ENCODE measurements at regions not wholly inside any gene's neighbourhood (a gene's known extent, or its start where the extent isn't known, plus 50 kb on each side); places are given as distances from the start of the nearest gene placed in this dataset.

DNA sequence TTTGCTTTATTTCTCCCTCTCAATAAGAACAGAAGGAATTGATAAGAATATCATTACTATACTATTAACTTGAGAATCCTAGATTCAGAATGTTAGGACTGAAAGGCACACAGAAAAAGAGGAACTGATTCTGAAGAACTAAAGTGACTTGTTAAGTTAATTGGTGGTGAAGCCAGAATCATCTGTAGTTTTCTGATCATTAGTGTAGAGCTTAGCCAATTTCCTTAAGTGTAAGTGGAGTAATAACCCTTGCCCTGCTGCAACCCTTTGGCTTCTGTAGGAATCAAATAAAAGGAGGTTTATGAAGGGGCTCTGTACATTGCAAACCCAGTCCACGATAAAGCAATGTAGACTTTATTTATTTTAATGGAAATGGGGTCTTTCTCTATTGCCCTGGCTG, 1186.0 kb downstream of the SORCS3 start:
- Mint-ChIP-seq H3K27me3 (no peaks in the 10 kb centered on the region), H3K27ac (no peak overlapping the region), H3K4me3 (no peak overlapping the region), H3K9me3 (ENCODE audit: insufficient read depth) (peaks cover 2% of the 10 kb centered on the region), H3K4me1 (no peaks in the 10 kb centered on the region)
- Histone ChIP-seq H3K36me3 (replicated peaks in 1 of 2; ENCODE audit: control extremely low read depth in 1 of 2, control insufficient read depth in 1 of 2, extremely low read depth in 1 of 2, insufficient read depth in 2 of 2, low read length in 1 of 2) (no peaks in the 10 kb centered on the region), H3K9me3 (ENCODE audit: control extremely low read depth in 1 of 3, control insufficient read depth in 2 of 3, insufficient read depth in 1 of 3, low read length in 2 of 3) (no peaks in the 10 kb centered on the region), H3K9ac (ENCODE audit: low read length) (no peak overlapping the region), H3K4me2 (replicated peaks; ENCODE audit: low read depth, low read length, poor library complexity, severe bottlenecking) (no peak overlapping the region), H2AFZ (ENCODE audit: insufficient read depth, low read depth, low read length, poor library complexity, severe bottlenecking) (no peak overlapping the region), H3K79me2 (ENCODE audit: control insufficient read depth, insufficient read depth, low read length) (no peaks in the 10 kb centered on the region), H3K4me1 (ENCODE audit: control insufficient read depth in 2 of 2, insufficient read depth in 2 of 2, low read length in 2 of 2) (no peaks in the 10 kb centered on the region), H4K20me1 (ENCODE audit: control insufficient read depth, insufficient read depth, low read length, poor library complexity, severe bottlenecking) (no peaks in the 10 kb centered on the region), H3K27ac (ENCODE audit: low read length in 2 of 2) (no peak overlapping the region), H3K4me3 (ENCODE audit: control extremely low read depth in 1 of 5, extremely low read depth in 1 of 5, insufficient read depth in 1 of 5, low read depth in 2 of 5, low read length in 4 of 5) (no peak overlapping the region), H3K27me3 (replicated peaks in 1 of 4; ENCODE audit: control extremely low read depth in 1 of 4, control insufficient read depth in 3 of 4, insufficient read depth in 4 of 4, low read length in 3 of 4) (no peaks in the 10 kb centered on the region)
- ATAC-seq (ENCODE audit: low read depth) (no peak), DNase-seq (no peak)
- 83% methylated on average over 1 of the region's 1 CpG for WGBS (ENCODE audit: insufficient coverage)
- POLR2A ChIA-PET, result no interaction called here
- intact Hi-C loops (cut with micrococcal nuclease), result no loop called here
- CTCF ChIA-PET, result no interaction called here
- TF ChIP-seq EZH2 (IDR thresholded peaks at IDR 0.05; ENCODE audit: borderline replicate concordance, insufficient read depth, low read depth, low read length, poor library complexity, severe bottlenecking), result no peak
- TF ChIP-seq, protein P1, sequence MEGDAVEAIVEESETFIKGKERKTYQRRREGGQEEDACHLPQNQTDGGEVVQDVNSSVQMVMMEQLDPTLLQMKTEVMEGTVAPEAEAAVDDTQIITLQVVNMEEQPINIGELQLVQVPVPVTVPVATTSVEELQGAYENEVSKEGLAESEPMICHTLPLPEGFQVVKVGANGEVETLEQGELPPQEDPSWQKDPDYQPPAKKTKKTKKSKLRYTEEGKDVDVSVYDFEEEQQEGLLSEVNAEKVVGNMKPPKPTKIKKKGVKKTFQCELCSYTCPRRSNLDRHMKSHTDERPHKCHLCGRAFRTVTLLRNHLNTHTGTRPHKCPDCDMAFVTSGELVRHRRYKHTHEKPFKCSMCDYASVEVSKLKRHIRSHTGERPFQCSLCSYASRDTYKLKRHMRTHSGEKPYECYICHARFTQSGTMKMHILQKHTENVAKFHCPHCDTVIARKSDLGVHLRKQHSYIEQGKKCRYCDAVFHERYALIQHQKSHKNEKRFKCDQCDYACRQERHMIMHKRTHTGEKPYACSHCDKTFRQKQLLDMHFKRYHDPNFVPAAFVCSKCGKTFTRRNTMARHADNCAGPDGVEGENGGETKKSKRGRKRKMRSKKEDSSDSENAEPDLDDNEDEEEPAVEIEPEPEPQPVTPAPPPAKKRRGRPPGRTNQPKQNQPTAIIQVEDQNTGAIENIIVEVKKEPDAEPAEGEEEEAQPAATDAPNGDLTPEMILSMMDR (IDR thresholded peaks at IDR 0.05), result no peak

DNA sequence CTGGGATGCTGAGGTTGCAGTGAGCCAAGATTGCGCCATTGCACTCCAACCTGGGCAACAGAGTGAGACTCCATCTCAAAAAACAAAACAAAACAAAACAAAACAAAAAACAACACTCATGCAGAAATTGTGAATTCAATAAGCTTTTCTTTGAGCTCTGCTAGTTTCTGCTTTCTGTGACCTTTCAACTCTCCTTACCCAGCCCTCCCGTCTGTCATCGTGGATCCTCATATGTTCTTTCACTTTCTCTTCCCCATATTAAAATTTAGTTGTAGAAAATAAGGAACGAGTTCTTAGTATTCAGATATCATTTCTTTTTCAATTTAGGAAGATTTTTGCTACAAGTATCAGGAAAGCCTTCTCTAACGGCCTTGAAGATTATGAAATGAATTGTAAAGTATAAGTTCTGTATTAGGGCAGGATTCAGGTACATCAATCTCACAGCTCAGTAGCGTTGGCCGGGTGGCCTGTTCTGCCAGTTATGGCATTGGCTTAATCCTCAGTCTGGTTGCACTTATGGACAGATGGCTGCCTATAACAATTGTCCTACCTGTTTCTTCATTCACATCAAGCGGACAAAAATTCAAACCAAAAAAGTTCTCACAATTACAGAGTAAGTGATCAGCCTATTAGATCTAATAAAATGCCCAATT, 1167.0 kb downstream of the SORCS3 start:
- 100% methylated on average over 3 of the region's 8 CpGs for WGBS (ENCODE audit: insufficient coverage)
- DNase-seq (no peak), ATAC-seq (ENCODE audit: low read depth) (no peak)
- Histone ChIP-seq H3K27me3 (replicated peaks in 1 of 4; ENCODE audit: control extremely low read depth in 1 of 4, control insufficient read depth in 3 of 4, insufficient read depth in 4 of 4, low read length in 3 of 4) (no peaks in the 10 kb centered on the region), H2AFZ (ENCODE audit: insufficient read depth, low read depth, low read length, poor library complexity, severe bottlenecking) (no peak overlapping the region), H3K9me3 (ENCODE audit: control extremely low read depth in 1 of 3, control insufficient read depth in 2 of 3, insufficient read depth in 1 of 3, low read length in 2 of 3) (peaks cover 0 to 8% (median 0%) of the 10 kb centered on the region in 3 donors), H4K20me1 (ENCODE audit: control insufficient read depth, insufficient read depth, low read length, poor library complexity, severe bottlenecking) (no peaks in the 10 kb centered on the region), H3K79me2 (ENCODE audit: control insufficient read depth, insufficient read depth, low read length) (no peaks in the 10 kb centered on the region), H3K4me2 (replicated peaks; ENCODE audit: low read depth, low read length, poor library complexity, severe bottlenecking) (no peak overlapping the region), H3K27ac (ENCODE audit: low read length in 2 of 2) (no peak overlapping the region), H3K4me1 (ENCODE audit: control insufficient read depth in 2 of 2, insufficient read depth in 2 of 2, low read length in 2 of 2) (no peaks in the 10 kb centered on the region), H3K36me3 (replicated peaks in 1 of 2; ENCODE audit: control extremely low read depth in 1 of 2, control insufficient read depth in 1 of 2, extremely low read depth in 1 of 2, insufficient read depth in 2 of 2, low read length in 1 of 2) (no peaks in the 10 kb centered on the region), H3K4me3 (ENCODE audit: control extremely low read depth in 1 of 5, extremely low read depth in 1 of 5, insufficient read depth in 1 of 5, low read depth in 2 of 5, low read length in 4 of 5) (no peak overlapping the region), H3K9ac (ENCODE audit: low read length) (no peak overlapping the region)
- H3K4me1 Mint-ChIP-seq, result no peaks in the 10 kb centered on the region
- H3K4me3 Mint-ChIP-seq, result no peak overlapping the region
- TF ChIP-seq EZH2 (IDR thresholded peaks at IDR 0.05; ENCODE audit: borderline replicate concordance, insufficient read depth, low read depth, low read length, poor library complexity, severe bottlenecking), result no peak
- TF ChIP-seq, protein P1 (IDR thresholded peaks at IDR 0.05), result no peak
- H3K9me3 Mint-ChIP-seq (ENCODE audit: insufficient read depth), result peaks cover 2% of the 10 kb centered on the region
- intact Hi-C loops (cut with micrococcal nuclease), result no loop called here
- POLR2A ChIA-PET, result no interaction called here
- H3K27me3 Mint-ChIP-seq, result no peaks in the 10 kb centered on the region
- H3K27ac Mint-ChIP-seq, result no peak overlapping the region
- CTCF ChIA-PET, result no interaction called here

All from B cell (primary cell).